H1 (cell line): ENCODE measurements at regions not wholly inside any gene's neighbourhood (a gene's known extent, or its start where the extent isn't known, plus 50 kb on each side); places are given as distances from the start of the nearest gene placed in this dataset.

Experiments used
- CTCF ChIA-PET: fragments of 300-600 bp; sonication (Branson Sonifier 250); formaldehyde crosslinking; loops from one replicate; lab custom pipeline; 2021; ENCODE audit not compliant: partially characterized antibody; lab: Charles Lee
- POLR2A ChIA-PET: fragments of 300-600 bp; sonication (Branson Sonifier 250); formaldehyde crosslinking; loops from one replicate; lab custom pipeline; 2021; ENCODE audit warnings: inconsistent platforms; ENCODE audit not compliant: partially characterized antibody; lab: Charles Lee
- DNase-seq, 2 experiments: peaks; one replicate each; pipeline versions ENCODE4 v3.0.0 to v3.0.0-alpha.2; 2010 to 2022; ENCODE audit warnings: low spot score in 2 of 2, low read depth in 1 of 2, mixed read lengths in 1 of 2
- FAIRE-seq: peaks from 2 replicates; lab custom pipeline; 2011; peaks lifted over from hg19 to GRCh38; lab: Jason Lieb, UNC
- H2AFZ ChIP-seq: 2 replicates; pipeline ENCODE4 v1.8.1; 2012; ENCODE audit warnings: low read length, inconsistent platforms
- H2AK5ac ChIP-seq: 2 replicates; pipeline ENCODE4 v1.6.1; 2013; ENCODE audit warnings: low read depth, low read length
- H2BK120ac ChIP-seq: replicated peaks from 2 replicates; pipeline ENCODE3; 2013; ENCODE audit warnings: low read depth, low read length, inconsistent platforms
- H2BK12ac ChIP-seq: 2 replicates; pipeline ENCODE4 v1.6.1; 2013; ENCODE audit warnings: low read depth, low read length
- H2BK15ac ChIP-seq: 2 replicates; pipeline ENCODE4 v1.6.1; 2013; ENCODE audit warnings: low read length
- H2BK20ac ChIP-seq: 2 replicates; pipeline ENCODE4 v1.6.1; 2013; ENCODE audit warnings: low read length
- H2BK5ac ChIP-seq: 2 replicates; pipeline ENCODE4 v1.6.1; 2013; ENCODE audit warnings: low read depth, low read length
- H3K14ac ChIP-seq: 2 replicates; pipeline ENCODE4 v1.6.1; 2013; ENCODE audit warnings: inconsistent platforms; ENCODE audit not compliant: insufficient read length
- H3K18ac ChIP-seq: 2 replicates; pipeline ENCODE4 v1.6.1; 2013; ENCODE audit warnings: low read length; ENCODE audit errors: extremely low read depth
- H3K23ac ChIP-seq: 2 replicates; pipeline ENCODE4 v1.6.1; 2013; ENCODE audit warnings: inconsistent platforms; ENCODE audit not compliant: insufficient read length
- H3K23me2 ChIP-seq: 2 replicates; pipeline ENCODE4 v1.6.1; 2013; ENCODE audit warnings: low read depth, low read length
- H3K27ac ChIP-seq: 2 replicates; pipeline ENCODE4 v1.6.1; 2011; ENCODE audit warnings: low read depth, low read length, inconsistent platforms
- H3K27me3 ChIP-seq, 4 experiments: replicated peaks in 1 of 4; 1 replicate in 1 of 4; 2 replicates in 3 of 4; pipeline versions ENCODE4 v1.6.1 to v1.8.1; 2011 to 2013; ENCODE audit warnings: low read length in 3 of 4, mild to moderate bottlenecking in 3 of 4, inconsistent platforms in 2 of 4, mixed read lengths in 2 of 4, moderate library complexity in 1 of 4; ENCODE audit not compliant: control insufficient read depth in 3 of 4, insufficient read depth in 3 of 4; ENCODE audit errors: extremely low read depth in 1 of 4
- H3K36me3 ChIP-seq, 4 experiments: 2 replicates each; pipeline versions ENCODE4 v1.6.1 to v1.8.1; 2011 to 2013; ENCODE audit warnings: mild to moderate bottlenecking in 4 of 4, low read length in 3 of 4, moderate library complexity in 2 of 4, control low read depth in 1 of 4, inconsistent platforms in 1 of 4; ENCODE audit not compliant: insufficient read depth in 4 of 4, control insufficient read depth in 2 of 4
- H3K4ac ChIP-seq: replicated peaks from 2 replicates; pipeline ENCODE3; 2013; ENCODE audit warnings: low read length, low read depth, mixed read lengths, inconsistent platforms; ENCODE audit not compliant: insufficient read length
- H3K4me1 ChIP-seq, 4 experiments: replicated peaks in 1 of 4; 1 replicate in 1 of 4; 2 replicates in 3 of 4; pipeline versions ENCODE4 v1.6.1 to v1.8.1; 2011 to 2013; ENCODE audit warnings: low read length in 3 of 4, inconsistent platforms in 2 of 4, mixed read lengths in 1 of 4; ENCODE audit not compliant: insufficient read depth in 4 of 4, control insufficient read depth in 3 of 4
- H3K4me2 ChIP-seq, 2 experiments: 2 replicates each; pipeline versions ENCODE4 v1.6.1 to v1.8.1; 2011 to 2013; ENCODE audit warnings: low read depth in 2 of 2, low read length in 2 of 2, control low read depth in 1 of 2, inconsistent platforms in 1 of 2, mild to moderate bottlenecking in 1 of 2; ENCODE audit not compliant: insufficient read depth in 1 of 2
- H3K4me3 ChIP-seq, 4 experiments: fragments of 200-600, 300-600 bp in 1 of 4; sonication (generic), shearing (Covaris generic), sonication (Bioruptor Twin) in 1 of 4; 2 replicates each; pipeline versions ENCODE4 v1.5.1 to v1.8.1; 2011 to 2016; ENCODE audit warnings: low read length in 4 of 4, low read depth in 3 of 4, control low read depth in 2 of 4, inconsistent platforms in 2 of 4, mild to moderate bottlenecking in 2 of 4, mixed read lengths in 1 of 4, moderate library complexity in 1 of 4; ENCODE audit not compliant: insufficient read depth in 2 of 4; ENCODE audit errors: extremely low read depth in 1 of 4
- H3K56ac ChIP-seq: replicated peaks from 2 replicates; pipeline ENCODE3; 2013; ENCODE audit warnings: low read depth, mild to moderate bottlenecking, mixed read lengths, low read length, inconsistent platforms; ENCODE audit not compliant: insufficient read length
- H3K79me1 ChIP-seq: 2 replicates; pipeline ENCODE4 v1.6.1; 2013; ENCODE audit warnings: low read depth, low read length, control low read depth
- H3K79me2 ChIP-seq, 2 experiments: 2 replicates each; pipeline versions ENCODE4 v1.6.1 to v1.8.1; 2012 to 2013; ENCODE audit warnings: low read length in 2 of 2, mild to moderate bottlenecking in 2 of 2, inconsistent platforms in 1 of 2; ENCODE audit not compliant: insufficient read depth in 2 of 2, control insufficient read depth in 1 of 2
- H3K9ac ChIP-seq, 4 experiments: replicated peaks in 1 of 4; 1 replicate in 1 of 4; 2 replicates in 3 of 4; pipeline versions ENCODE4 v1.6.1 to v1.8.1; 2011 to 2013; ENCODE audit warnings: low read depth in 3 of 4, low read length in 3 of 4, control low read depth in 2 of 4, mild to moderate bottlenecking in 2 of 4, moderate library complexity in 2 of 4, inconsistent platforms in 1 of 4; ENCODE audit errors: extremely low read depth in 1 of 4
- H3K9me3 ChIP-seq, 2 experiments: 2 replicates each; pipeline versions ENCODE4 v1.6.1 to v1.8.1; 2012 to 2013; ENCODE audit warnings: mild to moderate bottlenecking in 2 of 2, moderate library complexity in 2 of 2, control low read depth in 1 of 2, inconsistent platforms in 1 of 2, low read depth in 1 of 2, low read length in 1 of 2, mixed read lengths in 1 of 2; ENCODE audit not compliant: insufficient read depth in 2 of 2
- H4K20me1 ChIP-seq, 2 experiments: replicated peaks in 1 of 2; 2 replicates each; pipeline versions ENCODE3 to v1.8.1; 2011 to 2013; ENCODE audit warnings: inconsistent platforms in 2 of 2, low read length in 2 of 2, mild to moderate bottlenecking in 1 of 2; ENCODE audit not compliant: insufficient read depth in 2 of 2, control insufficient read depth in 1 of 2
- H4K5ac ChIP-seq: 2 replicates; pipeline ENCODE4 v1.6.1; 2013; ENCODE audit warnings: low read length, low read depth, mixed read lengths, inconsistent platforms; ENCODE audit not compliant: insufficient read length
- H4K8ac ChIP-seq: 2 replicates; pipeline ENCODE4 v1.8.0; 2013; ENCODE audit warnings: mild to moderate bottlenecking, moderate library complexity, low read length, inconsistent platforms; ENCODE audit not compliant: insufficient read depth; ENCODE audit errors: extremely low read depth
- H4K91ac ChIP-seq: replicated peaks from 2 replicates; pipeline ENCODE3; 2013; ENCODE audit warnings: low read length, mixed read lengths, inconsistent platforms; ENCODE audit not compliant: insufficient read length
- CTBP2 ChIP-seq: IDR thresholded peaks from 2 replicates; pipeline ENCODE4 v1.7.0; 2011; ENCODE audit warnings: borderline replicate concordance, mild to moderate bottlenecking, moderate library complexity, mixed read lengths, low read length; ENCODE audit not compliant: insufficient read depth, insufficient read length
- EZH2 ChIP-seq: fragments of 200-600 bp; sonication (generic); IDR thresholded peaks from 2 replicates; pipeline ENCODE4 v1.7.1; 2012; ENCODE audit warnings: low read depth, mild to moderate bottlenecking, moderate library complexity, low read length, inconsistent platforms; ENCODE audit not compliant: severe bottlenecking
- HDAC2 ChIP-seq, 2 experiments: fragments of 300-600 bp in 1 of 2; sonication (generic) in 1 of 2; IDR thresholded peaks; 2 replicates each; pipeline ENCODE4 v1.6.1; 2011 to 2012; ENCODE audit warnings: low read depth in 2 of 2, low read length in 2 of 2, mild to moderate bottlenecking in 2 of 2, moderate library complexity in 2 of 2, borderline replicate concordance in 1 of 2, inconsistent platforms in 1 of 2
- JUN ChIP-seq: IDR thresholded peaks from 2 replicates; pipeline ENCODE4 v1.6.1; 2011; ENCODE audit warnings: low read depth, mild to moderate bottlenecking, improper control_type of control experiment, low read length
- KDM4A ChIP-seq: IDR thresholded peaks from one replicate; pipeline ENCODE4 v1.7.1; 2012; ENCODE audit warnings: low read depth, mild to moderate bottlenecking, moderate library complexity, low read length, inconsistent platforms; ENCODE audit not compliant: severe bottlenecking
- POLR2AphosphoS5 ChIP-seq: IDR thresholded peaks from 2 replicates; pipeline ENCODE4 v1.6.1; 2011; ENCODE audit warnings: low read depth, low read length
- RAD21 ChIP-seq, 2 experiments: IDR thresholded peaks in 1 of 2; conservative IDR thresholded peaks in 1 of 2; 2 replicates each; pipeline ENCODE4 v1.6.1; 2011; ENCODE audit warnings: low read depth in 2 of 2, low read length in 2 of 2, improper control_type of control experiment in 1 of 2, inconsistent platforms in 1 of 2, mild to moderate bottlenecking in 1 of 2, moderate library complexity in 1 of 2
- RBBP5 ChIP-seq: IDR thresholded peaks from 2 replicates; pipeline ENCODE4 v1.7.1; 2012; ENCODE audit warnings: low read depth, mild to moderate bottlenecking, inconsistent platforms, low read length, moderate library complexity, borderline replicate concordance
- SIX5 ChIP-seq: IDR thresholded peaks from 2 replicates; pipeline ENCODE4 v1.6.1; 2011; ENCODE audit warnings: mild to moderate bottlenecking, low read depth, low read length
- SUZ12 ChIP-seq: fragments of 200-600 bp; sonication (generic); IDR thresholded peaks from 2 replicates; pipeline ENCODE4 v1.6.1; 2012; ENCODE audit warnings: mild to moderate bottlenecking, inconsistent platforms, low read length, moderate library complexity, mixed read lengths
- WGBS, 2 experiments: shearing (Covaris generic) in 1 of 2; methylation state at CpG; one replicate each; pipeline versions ENCODE4 v1.1.6 to v1.1.7; 2013 to 2015; ENCODE audit warnings: low lambda C conversion rate in 2 of 2, mixed read lengths in 2 of 2, inconsistent platforms in 1 of 2, low coverage in 1 of 2, missing lambda C conversion rate in 1 of 2; ENCODE audit not compliant: insufficient replicate concordance in 2 of 2, insufficient coverage in 1 of 2, insufficient read length in 1 of 2; ENCODE audit errors: extremely low coverage in 1 of 2, missing lambda C conversion rate in 1 of 2; 5-methylcytosine and 5-hydroxymethylcytosine counted together
- TF ChIP-seq, protein P1 (sequence below): IDR thresholded peaks from 2 replicates; pipeline ENCODE4 v1.6.1; 2011; ENCODE audit warnings: low read depth, mild to moderate bottlenecking, low read length; ENCODE audit not compliant: insufficient read depth

DNA sequence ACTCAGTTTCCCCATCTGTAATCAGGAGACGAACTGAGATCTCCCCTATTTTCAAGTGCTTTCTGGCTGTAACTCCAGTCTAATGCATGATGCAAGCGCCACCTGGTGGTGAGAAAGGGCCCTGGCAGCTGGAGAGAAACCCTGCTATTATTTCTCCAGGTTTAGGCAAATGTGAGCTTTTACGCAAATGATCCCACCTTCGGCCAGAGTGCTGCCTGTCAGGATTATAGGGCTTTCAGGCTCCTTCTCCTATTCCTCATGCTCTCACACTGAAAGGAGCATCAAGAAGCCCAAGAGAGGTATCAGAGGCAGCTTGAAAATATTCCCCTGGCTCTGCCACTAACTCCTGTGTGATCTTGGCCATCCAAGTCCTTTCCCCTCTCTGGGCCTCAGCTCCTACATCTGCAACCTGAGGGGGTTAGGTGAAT is 93.9 kb upstream of the RASGRF1 start:
- no peak overlapping the region for H2BK12ac ChIP-seq
- TF ChIP-seq, protein P1, sequence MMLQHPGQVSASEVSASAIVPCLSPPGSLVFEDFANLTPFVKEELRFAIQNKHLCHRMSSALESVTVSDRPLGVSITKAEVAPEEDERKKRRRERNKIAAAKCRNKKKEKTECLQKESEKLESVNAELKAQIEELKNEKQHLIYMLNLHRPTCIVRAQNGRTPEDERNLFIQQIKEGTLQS, result no peak
- TF ChIP-seq HDAC2 (IDR thresholded peaks at IDR 0.05; ENCODE audit: borderline replicate concordance in 1 of 2, low read depth in 2 of 2, low read length in 2 of 2) (no peak), RAD21 (IDR thresholded peaks at IDR 0.05 in 1 of 2, conservative IDR thresholded peaks at IDR 0.05 in 1 of 2; ENCODE audit: low read depth in 2 of 2, low read length in 2 of 2) (peak; percentile 94 to 97), SUZ12 (no peak), JUN (no peak), SIX5 (no peak), EZH2 (no peak), CTBP2 (no peak), RBBP5 (no peak), POLR2AphosphoS5 (no peak), KDM4A (no peak)

More for the DNA sequence above, 93.9 kb upstream of the RASGRF1 start:
- no peaks in the 10 kb centered on the region for H3K36me3 ChIP-seq
- no peak overlapping the region for H2BK20ac ChIP-seq
- no peak overlapping the region for H4K91ac ChIP-seq
- ChIA-PET POLR2A (interaction anchor here (0.5 to 1.2 kb wide), 2 partner anchors 15 to 175 kb away, joined by 3 read pairs; no protein-coding TSS in a partner anchor), CTCF (interaction anchor here (0.6 to 17.1 kb wide), 69 partner anchors 8 to 1368 kb away, joined by 3 to 352 read pairs (median 6); partner anchors contain the start of genes ANKRD34C and RASGRF1)
- H2AK5ac ChIP-seq, result no peak overlapping the region
- no peaks in the 10 kb centered on the region for H4K20me1 ChIP-seq
- no peaks in the 10 kb centered on the region for H3K9me3 ChIP-seq
- H3K79me1 ChIP-seq, result no peaks in the 10 kb centered on the region
- H3K18ac ChIP-seq, result no peak overlapping the region
- no peak overlapping the region for H4K5ac ChIP-seq
- H3K27ac ChIP-seq, result no peak overlapping the region
- WGBS, 2 experiments, result 44% methylated on average over 4 of the region's 4 CpGs; no CpG with 5 or more reads in 1 of the 2 experiments
- DNase-seq, result peak in 1 of 2 experiments; percentile 87
- no peaks in the 10 kb centered on the region; a peak in 2 of 7 replicates for H3K27me3 ChIP-seq
- no peak overlapping the region for H2BK120ac ChIP-seq
- H3K4me3 ChIP-seq, result no peak overlapping the region
- H2BK5ac ChIP-seq, result no peak overlapping the region
- H3K9ac ChIP-seq, result no peak overlapping the region
- no peak overlapping the region for H3K23ac ChIP-seq
- H2BK15ac ChIP-seq, result no peak overlapping the region
- no peak overlapping the region for H2AFZ ChIP-seq
- no peak overlapping the region for H4K8ac ChIP-seq
- no peak overlapping the region for H3K14ac ChIP-seq
- H3K4me2 ChIP-seq, result no peak overlapping the region
- no peaks in the 10 kb centered on the region for H3K23me2 ChIP-seq
- no peaks in the 10 kb centered on the region; a peak in 1 of 7 replicates for H3K4me1 ChIP-seq
- H3K79me2 ChIP-seq, result no peaks in the 10 kb centered on the region
- no peak overlapping the region for H3K56ac ChIP-seq
- no peak overlapping the region for H3K4ac ChIP-seq
- FAIRE-seq, result peak; percentile 86
